IMR-90 (cell line): ENCODE measurements at regions not wholly inside any gene's neighbourhood (a gene's known extent, or its start where the extent isn't known, plus 50 kb on each side); places are given as distances from the start of the nearest gene placed in this dataset.

Experiments used
- ATAC-seq: fragments of 200-7000 bp; cut with Tn5 transposase; 2 replicates; pipeline ENCODE4 v1.9.1; 2020; ENCODE audit warnings: low read depth, mild to moderate bottlenecking, moderate library complexity
- BruUV-seq: library from RNA; stranded (reverse); fragments of 400-500 nt; replicated peaks from 2 replicates; lab custom pipeline; 2021; lab: Mats Ljungman, UMichigan
- CTCF ChIA-PET: fragments of 300-600 bp; formaldehyde crosslinking; extraction: SDS; loops from one replicate; lab custom pipeline; 2021; ENCODE audit warnings: antibody characterized with exemption; lab: Yijun Ruan, JAX
- POLR2A ChIA-PET: fragments of 300-600 bp; sonication (Branson Sonifier 250); formaldehyde crosslinking; loops from one replicate; lab custom pipeline; 2022; ENCODE audit warnings: antibody characterized with exemption; ENCODE audit not compliant: unreplicated experiment; lab: Charles Lee
- DNase-seq: peaks from one replicate; pipeline ENCODE4 v3.0.0; 2013
- H2AFZ ChIP-seq: replicated peaks from 2 replicates; pipeline ENCODE3; 2013; ENCODE audit warnings: low read length, mild to moderate bottlenecking; ENCODE audit not compliant: poor library complexity
- H2AK5ac ChIP-seq: 2 replicates; pipeline ENCODE4 v1.6.1; 2013; ENCODE audit warnings: low read depth, low read length, inconsistent platforms
- H2AK9ac ChIP-seq: replicated peaks from 2 replicates; pipeline ENCODE3; 2013; ENCODE audit warnings: mild to moderate bottlenecking, low read depth, low read length, moderate library complexity; ENCODE audit not compliant: poor library complexity
- H2BK120ac ChIP-seq: 2 replicates; pipeline ENCODE4 v1.6.1; 2013; ENCODE audit warnings: low read depth, low read length, inconsistent platforms
- H2BK15ac ChIP-seq: 3 replicates; pipeline ENCODE4 v1.6.1; 2013; ENCODE audit warnings: low read depth, low read length, inconsistent platforms
- H2BK20ac ChIP-seq: 2 replicates; pipeline ENCODE4 v1.6.1; 2013; ENCODE audit warnings: low read depth, mild to moderate bottlenecking, inconsistent platforms, low read length, moderate library complexity
- H2BK5ac ChIP-seq: 2 replicates; pipeline ENCODE4 v1.6.1; 2013; ENCODE audit warnings: mild to moderate bottlenecking, low read depth, low read length, inconsistent platforms; ENCODE audit not compliant: poor library complexity, severe bottlenecking
- H3K14ac ChIP-seq: replicated peaks from 2 replicates; pipeline ENCODE4 v1.6.1; 2013; ENCODE audit warnings: low read depth, low read length, inconsistent platforms
- H3K18ac ChIP-seq: 2 replicates; pipeline ENCODE4 v1.6.1; 2013; ENCODE audit warnings: low read depth, low read length, control low read depth
- H3K23ac ChIP-seq: 2 replicates; pipeline ENCODE4 v1.6.1; 2013; ENCODE audit warnings: low read depth, low read length, inconsistent platforms
- H3K27ac ChIP-seq: 2 replicates; pipeline ENCODE4 v1.5.1; 2013; ENCODE audit warnings: mild to moderate bottlenecking, control low read depth, low read length; ENCODE audit not compliant: insufficient read depth
- H3K27me3 ChIP-seq: 2 replicates; pipeline ENCODE4 v1.6.1; 2013; ENCODE audit warnings: low read length; ENCODE audit not compliant: control insufficient read depth, insufficient read depth
- H3K36me3 ChIP-seq: 2 replicates; pipeline ENCODE4 v1.6.1; 2013; ENCODE audit warnings: low read length, mixed read lengths; ENCODE audit not compliant: control insufficient read depth, insufficient read depth
- H3K4ac ChIP-seq: 2 replicates; pipeline ENCODE4 v1.6.1; 2013; ENCODE audit warnings: low read depth, low read length, inconsistent platforms
- H3K4me1 ChIP-seq: 2 replicates; pipeline ENCODE4 v1.6.1; 2013; ENCODE audit warnings: low read length, mixed read lengths; ENCODE audit not compliant: control insufficient read depth, insufficient read depth
- H3K4me2 ChIP-seq: 2 replicates; pipeline ENCODE4 v1.6.1; 2013; ENCODE audit warnings: low read depth, mild to moderate bottlenecking, control low read depth, low read length, moderate library complexity
- H3K4me3 ChIP-seq: 2 replicates; pipeline ENCODE4 v1.5.1; 2013; ENCODE audit warnings: low read depth, mild to moderate bottlenecking, control low read depth, low read length, moderate library complexity; ENCODE audit not compliant: insufficient read depth
- H3K56ac ChIP-seq: 2 replicates; pipeline ENCODE4 v1.6.1; 2013; ENCODE audit warnings: low read length, inconsistent platforms; ENCODE audit not compliant: insufficient read depth; ENCODE audit errors: extremely low read depth
- H3K79me1 ChIP-seq, 2 experiments: 2 replicates each; pipeline ENCODE4 v1.6.1; 2013; ENCODE audit warnings: low read length in 2 of 2, inconsistent platforms in 1 of 2, low read depth in 1 of 2
- H3K9ac ChIP-seq: 2 replicates; pipeline ENCODE4 v1.6.1; 2013; ENCODE audit warnings: low read depth, low read length, control low read depth
- H3K9me1 ChIP-seq: 2 replicates; pipeline ENCODE4 v1.6.1; 2013; ENCODE audit warnings: low read length, inconsistent platforms; ENCODE audit not compliant: insufficient read depth
- H3K9me3 ChIP-seq: 2 replicates; pipeline ENCODE4 v1.6.1; 2013; ENCODE audit warnings: low read length; ENCODE audit not compliant: control insufficient read depth, insufficient read depth
- H4K20me1 ChIP-seq: 2 replicates; pipeline ENCODE4 v1.6.1; 2013; ENCODE audit warnings: low read length, inconsistent platforms; ENCODE audit not compliant: insufficient read depth
- H4K5ac ChIP-seq: 2 replicates; pipeline ENCODE4 v1.6.1; 2013; ENCODE audit warnings: mild to moderate bottlenecking, low read depth, low read length, control low read depth
- H4K8ac ChIP-seq, 2 experiments: 2 replicates each; pipeline ENCODE4 v1.6.1; 2013; ENCODE audit warnings: low read depth in 2 of 2, low read length in 2 of 2, control low read depth in 1 of 2, inconsistent platforms in 1 of 2
- H4K91ac ChIP-seq: 2 replicates; pipeline ENCODE4 v1.6.1; 2013; ENCODE audit warnings: low read depth, low read length, inconsistent platforms; ENCODE audit not compliant: insufficient read depth
- RCOR1 ChIP-seq: IDR thresholded peaks from 2 replicates; pipeline ENCODE4 v1.6.1; 2012; ENCODE audit warnings: mild to moderate bottlenecking, low read length, improper control_type of control experiment; ENCODE audit not compliant: insufficient replicate concordance
- WGBS, 2 experiments: methylation state at CpG; one replicate each; pipeline versions ENCODE4 v1.1.5 to v1.1.7; 2013; ENCODE audit warnings: missing lambda C conversion rate in 2 of 2; ENCODE audit not compliant: insufficient read length in 1 of 2; ENCODE audit errors: extremely low coverage in 2 of 2; 5-methylcytosine and 5-hydroxymethylcytosine counted together
- dilution Hi-C: fragments of 300-500 bp; cut with HindIII; formaldehyde crosslinking; loops from one replicate; pipeline ENCODE4 v1.14.3; 2018; ENCODE audit warnings: low sequenced_read_pairs; ENCODE audit not compliant: unreplicated experiment
- in situ Hi-C: fragments of 300-500 bp; cut with MboI; formaldehyde crosslinking; loops from 3 replicates; pipeline ENCODE4 v1.14.3; 2019; ENCODE audit warnings: low sequenced_read_pairs, inconsistent platforms, mixed read lengths
- intact Hi-C: fragments of 100-400 bp; cut with micrococcal nuclease; formaldehyde crosslinking; loops from 2 replicates; pipeline ENCODE4 v1.10.0; 2022

- no TSS peak for BruUV-seq
- Histone ChIP-seq H4K91ac (no peak overlapping the region), H3K27ac (no peak overlapping the region), H4K8ac (no peak overlapping the region), H2AK9ac (no peak overlapping the region), H2AFZ (no peak overlapping the region), H4K20me1 (no peaks in the 10 kb centered on the region), H2BK20ac (no peak overlapping the region), H3K14ac (no peak overlapping the region), H3K56ac (no peak overlapping the region), H2BK5ac (no peak overlapping the region), H2BK120ac (no peak overlapping the region), H3K79me1 (no peaks in the 10 kb centered on the region), H4K5ac (no peak overlapping the region), H3K9ac (no peak overlapping the region), H3K9me1 (no peaks in the 10 kb centered on the region), H3K36me3 (no peaks in the 10 kb centered on the region), H3K23ac (no peak overlapping the region), H2BK15ac (no peak overlapping the region), H3K9me3 (peaks cover 17% of the 10 kb centered on the region), H3K4me1 (no peaks in the 10 kb centered on the region), H3K4ac (no peak overlapping the region), H3K18ac (no peak overlapping the region), H3K4me3 (no peak overlapping the region), H3K27me3 (no peaks in the 10 kb centered on the region), H3K4me2 (no peak overlapping the region), H2AK5ac (no peak overlapping the region)
- ChIA-PET CTCF (no interaction called here), POLR2A (no interaction called here)
- WGBS, 2 experiments: no CpG with 5 or more reads among the region's 7 CpGs
- no peak for DNase-seq
- in situ Hi-C loops (no loop called here), intact Hi-C loops (no loop called here), dilution Hi-C loops (no loop called here)
- ATAC-seq: no peak
- TF ChIP-seq RCOR1: no peak
These were observed 85.8 kb upstream of the LARP1 start for GRCh38 chr5:154669402-154669801.
